HG03280 (cell line): ENCODE measurements at regions not wholly inside any gene's neighbourhood (a gene's known extent, or its start where the extent isn't known, plus 50 kb on each side); places are given as distances from the start of the nearest gene placed in this dataset.

Experiments
- ATAC-seq: cut with Tn5 transposase; IDR thresholded peaks from one replicate; pipeline ENCODE4 v1.9.1; 2021; ENCODE audit warnings: mild to moderate bottlenecking, moderate library complexity; ENCODE audit not compliant: unreplicated experiment

DNA sequence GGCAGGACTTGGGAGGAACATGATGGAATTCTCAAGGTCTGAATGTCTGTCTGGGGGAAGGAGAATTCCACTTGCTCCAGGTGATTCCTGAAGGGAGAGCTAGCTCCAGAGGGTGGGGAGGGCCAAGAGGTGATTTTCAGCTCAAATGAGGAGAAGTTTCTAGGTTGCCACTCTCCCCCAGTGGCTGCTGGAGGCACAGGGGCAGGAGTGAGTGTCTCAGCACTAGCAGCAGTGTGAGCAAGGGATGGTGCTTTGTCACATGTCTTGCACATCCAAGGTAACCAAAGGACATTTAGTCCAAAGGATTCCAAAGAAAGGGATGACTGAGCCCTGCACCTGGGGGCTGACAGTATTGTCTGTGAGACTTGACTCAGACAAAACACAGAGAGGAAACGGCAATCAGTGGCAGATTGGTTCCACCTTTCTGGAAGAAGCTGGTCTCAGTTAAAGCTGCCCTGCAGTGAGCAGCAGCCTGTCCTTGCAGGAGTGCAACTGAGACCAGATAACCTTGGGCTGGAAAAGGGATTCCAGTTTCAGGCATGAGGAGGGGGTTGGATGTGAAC is 51.2 kb upstream of the PCBD1 start:
- ATAC-seq: no peak

DNA sequence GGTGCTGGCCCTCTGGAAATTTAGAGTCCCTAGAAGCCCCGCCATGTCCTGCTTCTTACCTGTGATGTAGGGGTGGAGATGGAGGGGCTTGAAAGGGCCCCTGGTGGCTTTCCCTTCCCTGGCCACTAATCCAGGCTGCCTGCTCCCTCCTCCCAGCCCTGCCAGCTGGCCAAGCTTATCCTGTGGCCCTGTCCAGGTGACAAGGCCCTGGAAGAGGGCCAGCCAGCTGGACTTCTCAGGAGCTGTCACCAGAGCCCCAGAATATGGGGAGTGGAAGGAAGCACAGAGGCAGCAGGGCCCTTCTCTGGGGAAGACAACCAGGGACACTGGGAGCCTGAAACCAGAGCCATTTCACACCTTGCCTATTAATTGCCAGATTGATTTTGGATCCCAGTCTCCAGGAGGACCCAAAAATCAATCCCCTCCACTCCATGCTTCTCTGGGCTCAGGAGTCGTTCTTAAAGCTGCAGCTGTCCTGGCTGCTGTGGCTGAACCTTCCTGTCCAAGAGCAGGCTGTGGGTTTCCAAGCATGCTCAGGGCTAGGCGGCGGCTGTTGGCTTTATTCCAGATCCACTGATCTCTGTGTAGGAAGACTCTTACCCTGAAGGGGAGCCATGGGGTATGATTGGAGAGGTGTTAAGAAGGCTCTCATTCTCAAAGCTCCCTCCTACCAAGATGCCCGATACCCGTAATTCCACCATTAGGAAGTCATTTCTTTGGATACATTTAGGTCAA is 52.6 kb upstream of the PCBD1 start:
- ATAC-seq: no peak

GRCh38 chr10:70942125-70942524 is 53.8 kb upstream of the PCBD1 start:
- ATAC-seq: no peak

DNA sequence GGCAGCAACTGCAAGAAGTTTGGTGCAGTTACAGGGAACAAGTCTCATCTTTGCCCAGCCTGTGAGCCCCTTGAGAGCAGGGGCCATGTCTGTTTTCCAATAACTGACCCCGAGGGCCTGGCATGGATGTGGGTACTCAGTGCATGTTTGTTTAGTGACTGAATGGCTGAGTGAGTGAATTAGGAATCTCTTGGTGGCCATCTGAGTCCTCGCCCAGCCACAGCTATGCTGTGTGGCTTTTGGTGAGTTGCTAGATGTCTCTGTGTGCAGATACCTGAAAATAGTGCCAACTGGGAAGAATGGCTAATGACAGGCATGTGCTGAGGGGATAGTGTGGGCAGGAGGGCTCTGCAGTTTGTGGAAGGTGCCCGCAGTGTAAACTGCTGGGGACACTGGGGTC is 54.4 kb upstream of the PCBD1 start:
- no peak for ATAC-seq

DNA sequence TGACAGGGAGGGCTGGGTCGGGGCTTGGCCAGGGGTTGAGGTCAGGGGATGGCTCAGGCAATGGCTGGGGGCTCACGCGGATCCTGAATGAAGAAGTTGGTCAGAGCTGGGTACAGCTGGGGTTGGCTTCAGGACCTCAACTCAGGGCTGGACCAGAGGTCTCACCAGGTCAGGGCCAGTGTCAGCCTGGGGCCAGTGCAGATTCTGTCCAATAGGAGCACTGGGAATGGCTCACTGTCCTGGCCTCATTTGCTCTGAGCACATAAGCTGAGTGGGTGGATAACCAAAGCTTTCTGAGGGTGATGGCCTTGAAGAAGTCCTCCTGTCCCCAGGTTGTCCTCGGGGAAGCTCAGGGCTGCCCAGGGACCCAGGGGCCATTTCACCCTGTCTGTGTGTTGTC is 54.9 kb upstream of the PCBD1 start:
- ATAC-seq: no peak

- no peak for ATAC-seq
These were observed 55.6 kb upstream of the PCBD1 start for GRCh38 chr10:70943841-70944466.

- no peak for ATAC-seq
These were observed 61.7 kb upstream of the PCBD1 start for GRCh38 chr10:70950037-70950436.

GRCh38 chr10:70950801-70951200 is 62.4 kb upstream of the PCBD1 start:
- no peak for ATAC-seq

GRCh38 chr10:70952401-70952800 is 64.0 kb upstream of the PCBD1 start:
- ATAC-seq: no peak

GRCh38 chr10:70952921-70953320 is 64.6 kb upstream of the PCBD1 start:
- no peak for ATAC-seq

- ATAC-seq: no peak
These were observed 66.2 kb upstream of the PCBD1 start for GRCh38 chr10:70954381-70955176.

GRCh38 chr10:70956029-70956759 is 67.8 kb upstream of the PCBD1 start:
- no peak for ATAC-seq

DNA sequence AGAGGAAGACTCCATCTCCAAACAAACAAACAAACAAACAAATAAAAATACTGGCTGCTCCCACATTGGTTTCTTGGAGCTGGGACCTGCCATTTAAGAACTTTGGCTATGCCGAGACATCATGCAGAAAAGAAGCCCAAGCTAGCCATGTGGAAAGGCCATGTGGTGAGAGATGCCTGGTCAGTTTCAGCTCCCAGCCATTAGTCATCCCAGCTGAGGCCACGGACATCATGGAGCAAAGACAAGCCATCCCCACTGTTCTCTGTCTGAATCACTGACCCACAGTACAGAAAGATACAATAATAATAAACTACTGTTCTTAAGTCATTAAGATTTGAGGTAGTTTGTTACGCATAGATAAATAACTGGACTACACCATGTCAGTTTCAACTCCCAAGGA is 70.0 kb upstream of the PCBD1 start:
- ATAC-seq: no peak

- ATAC-seq: no peak
These were observed 72.0 kb upstream of the PCBD1 start for GRCh38 chr10:70960316-70960715.

GRCh38 chr10:70960783-70961570 is 72.6 kb upstream of the PCBD1 start:
- ATAC-seq: no peak

DNA sequence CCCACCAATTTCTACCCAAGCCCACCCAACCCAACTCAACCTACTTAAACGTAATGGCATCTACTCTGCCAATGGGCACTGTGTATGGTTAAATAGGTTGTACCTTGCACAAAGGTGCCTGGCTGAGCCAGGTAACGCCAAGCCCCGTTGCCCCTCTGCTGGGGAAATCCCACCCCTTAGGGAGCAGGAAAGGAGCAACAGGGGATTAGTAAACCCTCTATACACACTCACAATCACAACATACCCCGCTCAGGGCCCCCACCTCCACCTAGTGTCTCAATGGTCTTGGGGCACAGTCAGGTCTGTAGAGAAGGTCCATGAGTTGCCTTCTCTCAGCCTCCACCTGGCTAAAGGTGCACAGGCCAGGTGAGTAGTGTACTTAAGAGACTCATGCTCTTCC is 74.3 kb upstream of the PCBD1 start:
- ATAC-seq: no peak

DNA sequence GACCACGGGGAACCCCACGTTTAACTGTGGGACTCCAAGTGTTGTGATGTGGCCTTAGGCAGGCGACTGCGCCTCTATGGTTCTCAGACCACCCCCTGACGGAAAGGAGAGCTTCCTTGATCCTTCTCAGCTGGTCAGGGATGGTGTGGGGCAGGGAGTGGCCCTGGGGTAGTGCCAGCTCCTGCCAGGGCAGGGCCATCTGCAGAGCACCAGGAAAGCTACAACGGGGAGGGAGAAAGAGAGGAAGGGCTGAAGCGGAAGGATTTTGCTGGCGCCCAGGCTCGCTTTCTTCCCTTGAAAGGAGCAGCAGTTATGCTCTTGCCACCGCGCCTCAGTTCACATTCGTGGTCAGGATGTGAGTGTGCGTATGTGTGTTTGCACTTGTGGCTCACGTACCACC is 74.9 kb upstream of the PCBD1 start:
- ATAC-seq: no peak

- ATAC-seq: no peak
These were observed 75.9 kb upstream of the PCBD1 start for GRCh38 chr10:70964245-70964644.

- no peak for ATAC-seq
These were observed 76.5 kb upstream of the PCBD1 start for GRCh38 chr10:70964881-70965280.

DNA sequence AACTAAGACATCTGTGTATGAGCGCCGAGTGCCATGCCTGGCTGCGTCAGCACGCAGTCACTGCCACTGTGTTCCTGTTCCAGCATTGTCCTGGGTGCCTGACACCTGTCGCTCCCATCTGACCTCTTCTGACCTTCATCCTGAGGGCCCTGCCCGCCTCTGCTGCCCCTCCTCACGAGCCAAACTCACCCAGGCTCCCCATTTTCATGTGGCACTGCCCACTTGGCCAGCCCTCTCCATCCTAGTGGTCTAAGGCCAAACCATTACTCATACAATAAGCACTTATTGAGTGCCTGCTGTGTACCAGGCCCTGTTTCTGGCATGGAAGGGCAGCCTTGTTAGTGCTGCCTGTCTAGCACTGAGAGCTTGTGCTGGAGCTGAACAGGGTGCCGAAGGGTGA is 77.2 kb upstream of the PCBD1 start:
- no peak for ATAC-seq
